Mesenchymal stem cell (in vitro differentiated cells and primary cell): ENCODE measurements at regions not wholly inside any gene's neighbourhood (a gene's known extent, or its start where the extent isn't known, plus 50 kb on each side); places are given as distances from the start of the nearest gene placed in this dataset.

ENCODE experiments used
- DNase-seq: peaks from one replicate; pipeline ENCODE4 v3.0.0-alpha.2; 2013
- H2AFZ ChIP-seq: one replicate; pipeline ENCODE4 v1.6.1; 2013; ENCODE audit warnings: low read depth, mild to moderate bottlenecking, control low read depth, inconsistent platforms, low read length, moderate library complexity
- H2AK5ac ChIP-seq: 2 replicates; pipeline ENCODE4 v1.6.1; 2013; ENCODE audit warnings: low read length, moderate library complexity, mild to moderate bottlenecking, inconsistent platforms; ENCODE audit not compliant: severe bottlenecking
- H2BK120ac ChIP-seq: one replicate; pipeline ENCODE4 v1.6.1; 2013; ENCODE audit warnings: low read depth, mild to moderate bottlenecking, inconsistent platforms, low read length, moderate library complexity
- H2BK12ac ChIP-seq, 2 experiments: one replicate each; pipeline ENCODE4 v1.6.1; 2013; ENCODE audit warnings: inconsistent platforms in 2 of 2, low read length in 2 of 2, mild to moderate bottlenecking in 2 of 2, moderate library complexity in 2 of 2, control low read depth in 1 of 2
- H2BK15ac ChIP-seq: one replicate; pipeline ENCODE4 v1.6.1; 2013; ENCODE audit warnings: mild to moderate bottlenecking, low read depth, inconsistent platforms; ENCODE audit not compliant: poor library complexity, severe bottlenecking
- H2BK5ac ChIP-seq: 2 replicates; pipeline ENCODE4 v1.6.1; 2013; ENCODE audit warnings: low read depth, mild to moderate bottlenecking, low read length, control low read depth, inconsistent platforms; ENCODE audit not compliant: poor library complexity, severe bottlenecking
- H3K14ac ChIP-seq, 2 experiments: one replicate each; pipeline ENCODE4 v1.6.1; 2013; ENCODE audit warnings: inconsistent platforms in 2 of 2, low read length in 2 of 2, control low read depth in 1 of 2, mild to moderate bottlenecking in 1 of 2, moderate library complexity in 1 of 2
- H3K18ac ChIP-seq, 2 experiments: one replicate each; pipeline ENCODE4 v1.6.1; 2013; ENCODE audit warnings: inconsistent platforms in 2 of 2, low read length in 2 of 2, control low read depth in 1 of 2, low read depth in 1 of 2, mild to moderate bottlenecking in 1 of 2
- H3K23ac ChIP-seq, 2 experiments: one replicate each; pipeline ENCODE4 v1.6.1; 2013; ENCODE audit warnings: inconsistent platforms in 2 of 2, low read length in 2 of 2, mild to moderate bottlenecking in 2 of 2, moderate library complexity in 2 of 2, control low read depth in 1 of 2
- H3K27ac ChIP-seq: 2 replicates; pipeline ENCODE4 v1.5.1; 2013; ENCODE audit warnings: mild to moderate bottlenecking, moderate library complexity, low read length, control low read depth, inconsistent platforms; ENCODE audit not compliant: poor library complexity, severe bottlenecking
- H3K27me3 ChIP-seq, 2 experiments: 2 replicates each; pipeline versions ENCODE4 v1.6.1 to v1.7.0; 2013; ENCODE audit warnings: low read length in 2 of 2, mild to moderate bottlenecking in 2 of 2, moderate library complexity in 2 of 2, control low read depth in 1 of 2, inconsistent platforms in 1 of 2; ENCODE audit not compliant: control insufficient read depth in 1 of 2, insufficient read depth in 1 of 2
- H3K36me3 ChIP-seq, 2 experiments: 2 replicates each; pipeline versions ENCODE4 v1.6.1 to v1.7.0; 2013; ENCODE audit warnings: low read length in 2 of 2, control low read depth in 1 of 2, inconsistent platforms in 1 of 2, low read depth in 1 of 2, mild to moderate bottlenecking in 1 of 2; ENCODE audit not compliant: insufficient read depth in 2 of 2, control insufficient read depth in 1 of 2
- H3K4ac ChIP-seq, 2 experiments: one replicate each; pipeline ENCODE4 v1.6.1; 2013; ENCODE audit warnings: inconsistent platforms in 2 of 2, low read length in 2 of 2, mild to moderate bottlenecking in 2 of 2, moderate library complexity in 2 of 2, control low read depth in 1 of 2, low read depth in 1 of 2
- H3K4me1 ChIP-seq: 2 replicates; pipeline ENCODE4 v1.6.1; 2013; ENCODE audit warnings: low read depth, low read length, control low read depth; ENCODE audit not compliant: control insufficient read depth, insufficient read depth
- H3K4me2 ChIP-seq: 2 replicates; pipeline ENCODE4 v1.6.1; 2013; ENCODE audit warnings: low read length, mild to moderate bottlenecking, inconsistent platforms; ENCODE audit not compliant: poor library complexity, severe bottlenecking
- H3K4me3 ChIP-seq, 2 experiments: 2 replicates each; pipeline versions ENCODE4 v1.5.1 to v1.7.0; 2013; ENCODE audit warnings: low read length in 2 of 2, mild to moderate bottlenecking in 2 of 2, control low read depth in 1 of 2, low read depth in 1 of 2; ENCODE audit not compliant: insufficient read depth in 1 of 2
- H3K79me1 ChIP-seq: replicated peaks from 2 replicates; pipeline ENCODE4 v1.6.1; 2013; ENCODE audit warnings: mild to moderate bottlenecking, control low read depth, low read length, inconsistent platforms; ENCODE audit not compliant: poor library complexity, severe bottlenecking
- H3K9ac ChIP-seq: 2 replicates; pipeline ENCODE4 v1.7.0; 2013; ENCODE audit warnings: mild to moderate bottlenecking, low read length, moderate library complexity
- H3K9me3 ChIP-seq: 2 replicates; pipeline ENCODE4 v1.7.0; 2013; ENCODE audit warnings: mild to moderate bottlenecking, low read length; ENCODE audit not compliant: control insufficient read depth
- H4K8ac ChIP-seq: one replicate; pipeline ENCODE4 v1.6.1; 2013; ENCODE audit warnings: inconsistent platforms, mild to moderate bottlenecking, low read length, moderate library complexity
- H4K91ac ChIP-seq: one replicate; pipeline ENCODE4 v1.6.1; 2013; ENCODE audit warnings: mild to moderate bottlenecking, low read length, inconsistent platforms
- WGBS: methylation state at CpG from one replicate; pipeline ENCODE4 v1.1.7; 2013; ENCODE audit warnings: mixed read lengths; 5-methylcytosine and 5-hydroxymethylcytosine counted together

- WGBS, result 78% methylated on average over 3 of the region's 4 CpGs
- Histone ChIP-seq H3K4ac (no peak overlapping the region), H4K8ac (no peak overlapping the region), H3K9ac (no peak overlapping the region), H3K27me3 (no peaks in the 10 kb centered on the region), H3K36me3 (no peaks in the 10 kb centered on the region), H3K4me1 (no peaks in the 10 kb centered on the region), H3K79me1 (no peaks in the 10 kb centered on the region), H3K27ac (no peak overlapping the region), H2BK5ac (no peak overlapping the region), H3K9me3 (no peaks in the 10 kb centered on the region), H3K4me2 (no peak overlapping the region), H2BK15ac (no peak overlapping the region), H4K91ac (no peak overlapping the region), H3K4me3 (no peak overlapping the region), H2BK12ac (no peak overlapping the region), H3K18ac (no peak overlapping the region), H2BK120ac (no peak overlapping the region), H3K14ac (no peak overlapping the region), H2AK5ac (no peak overlapping the region), H3K23ac (no peak overlapping the region), H2AFZ (no peak overlapping the region)
- DNase-seq, result no peak
Observed at GRCh38 chr12:75894965-75895754, 136.4 kb downstream of the PHLDA1 start.

GRCh38 chr12:75893765-75894164 is 137.8 kb downstream of the PHLDA1 start:
- Histone ChIP-seq H3K23ac (no peak overlapping the region), H3K27me3 (no peaks in the 10 kb centered on the region), H3K4me3 (no peak overlapping the region), H3K4me1 (no peaks in the 10 kb centered on the region), H2AFZ (no peak overlapping the region), H3K4ac (no peak overlapping the region), H3K18ac (no peak overlapping the region), H3K9ac (no peak overlapping the region), H3K14ac (no peak overlapping the region), H2BK120ac (no peak overlapping the region), H2BK5ac (no peak overlapping the region), H2AK5ac (no peak overlapping the region), H3K9me3 (no peaks in the 10 kb centered on the region), H2BK12ac (no peak overlapping the region), H3K4me2 (no peak overlapping the region), H4K91ac (no peak overlapping the region), H3K79me1 (no peaks in the 10 kb centered on the region), H3K36me3 (no peaks in the 10 kb centered on the region), H4K8ac (no peak overlapping the region), H2BK15ac (no peak overlapping the region), H3K27ac (no peak overlapping the region)
- no peak for DNase-seq
- WGBS, result 92% methylated on average over 3 of the region's 3 CpGs

GRCh38 chr12:75892731-75893408 is 138.7 kb downstream of the PHLDA1 start:
- H3K9ac ChIP-seq, result no peak overlapping the region
- H2BK15ac ChIP-seq, result no peak overlapping the region
- H3K4me2 ChIP-seq, result no peak overlapping the region
- no peaks in the 10 kb centered on the region for H3K79me1 ChIP-seq
- no peak overlapping the region for H3K18ac ChIP-seq
- H3K9me3 ChIP-seq, result no peaks in the 10 kb centered on the region
- no peaks in the 10 kb centered on the region for H3K27me3 ChIP-seq
- H2BK12ac ChIP-seq, result peak overlapping the region in 1 of 2 experiments; percentile 71
- DNase-seq, result peak; percentile 70
- H2AFZ ChIP-seq, result no peak overlapping the region
- H2AK5ac ChIP-seq, result no peak overlapping the region
- no peak overlapping the region for H3K23ac ChIP-seq
- H4K8ac ChIP-seq, result peak overlapping the region; percentile 67
- no peak overlapping the region for H3K4ac ChIP-seq
- H3K4me1 ChIP-seq, result no peaks in the 10 kb centered on the region
- H3K4me3 ChIP-seq, result no peak overlapping the region
- H3K27ac ChIP-seq, result no peak overlapping the region
- no peak overlapping the region for H3K14ac ChIP-seq
- no peak overlapping the region for H4K91ac ChIP-seq
- 53% methylated on average over 5 of the region's 5 CpGs for WGBS
- H2BK120ac ChIP-seq, result no peak overlapping the region
- H2BK5ac ChIP-seq, result no peak overlapping the region
- H3K36me3 ChIP-seq, result no peaks in the 10 kb centered on the region

GRCh38 chr12:75891072-75891471 is 140.5 kb downstream of the PHLDA1 start:
- H3K27ac ChIP-seq, result no peak overlapping the region
- 93% methylated on average over 3 of the region's 3 CpGs for WGBS

More at GRCh38 chr12:75891072-75891471, 140.5 kb downstream of the PHLDA1 start:
- Histone ChIP-seq H4K91ac (no peak overlapping the region), H2AFZ (no peak overlapping the region), H3K4me2 (no peak overlapping the region), H3K27me3 (no peaks in the 10 kb centered on the region), H3K14ac (no peak overlapping the region), H3K9ac (peak overlapping the region; percentile 45), H2BK12ac (peak overlapping the region in 1 of 2 experiments; percentile 42), H3K4ac (no peak overlapping the region), H3K4me3 (no peak overlapping the region), H2BK120ac (no peak overlapping the region), H3K4me1 (no peaks in the 10 kb centered on the region), H3K79me1 (no peaks in the 10 kb centered on the region), H2AK5ac (no peak overlapping the region), H3K36me3 (no peaks in the 10 kb centered on the region), H2BK15ac (no peak overlapping the region), H2BK5ac (no peak overlapping the region), H3K23ac (no peak overlapping the region), H3K9me3 (no peaks in the 10 kb centered on the region), H3K18ac (no peak overlapping the region), H4K8ac (no peak overlapping the region)
- no peak for DNase-seq
